HCT116 (cell line): ENCODE measurements at regions not wholly inside any gene's neighbourhood (a gene's known extent, or its start where the extent isn't known, plus 50 kb on each side); places are given as distances from the start of the nearest gene placed in this dataset.
A peak's percentile ranks its signal among the peaks of the same experiment; 100 is the strongest.

Experiments used
- ATAC-seq: fragments of 200-7000 bp; cut with Tn5 transposase; 2 replicates; pipeline ENCODE4 v1.9.1; 2020; ENCODE audit warnings: mild to moderate bottlenecking, moderate library complexity
- BruUV-seq: library from RNA; stranded (reverse); fragments of 400-500 nt; replicated peaks from 2 replicates; lab custom pipeline; 2021; lab: Mats Ljungman, UMichigan
- CTCF ChIA-PET: fragments of 300-600 bp; sonication (Branson Sonifier 250); formaldehyde crosslinking; loops from one replicate; lab custom pipeline; 2021; ENCODE audit warnings: antibody characterized with exemption; lab: Charles Lee
- POLR2A ChIA-PET: fragments of 300-600, 350-600 bp; sonication (Branson Sonifier 250); formaldehyde crosslinking; loops from one replicate; lab custom pipeline; 2021; ENCODE audit warnings: antibody characterized with exemption; lab: Charles Lee
- RAD21 ChIA-PET, 2 experiments: fragments of 300-600 bp; sonication (Branson Sonifier 250); formaldehyde crosslinking; loops; one replicate each; lab custom pipeline; 2023; ENCODE audit warnings: low total read pairs in 2 of 2; ENCODE audit not compliant: uncharacterized antibody in 2 of 2, unreplicated experiment in 2 of 2, low non-redundant PET in 1 of 2; lab: Charles Lee
- DNase-seq: peaks from one replicate; pipeline ENCODE4 v3.0.0-alpha.2; 2010; ENCODE audit warnings: low read depth, low spot score
- H2AFZ ChIP-seq: fragments of 200-600 bp; shearing (Covaris generic), sonication (generic); 2 replicates; pipeline ENCODE4 v1.6.1; 2017; ENCODE audit warnings: low read depth, mixed run types, mixed read lengths, antibody characterized with exemption, low read length; ENCODE audit not compliant: poor library complexity, severe bottlenecking
- H3K27ac ChIP-seq: 2 replicates; pipeline ENCODE4 v1.5.1; 2012; ENCODE audit warnings: low read depth, low read length
- H3K27me3 ChIP-seq: fragments of 200-600 bp; sonication (generic); 2 replicates; pipeline ENCODE4 v1.6.1; 2016; ENCODE audit warnings: mixed run types, low read length, mixed read lengths; ENCODE audit not compliant: insufficient read depth
- H3K36me3 ChIP-seq, 2 experiments: fragments of 200-500 bp in 1 of 2; fragments of 200-600 bp in 1 of 2; sonication (Bioruptor generic) in 1 of 2; sonication (generic) in 1 of 2; 2 replicates each; pipeline versions ENCODE4 v1.5.1 to v1.6.1; 2014 to 2016; ENCODE audit warnings: low read length in 2 of 2, inconsistent platforms in 1 of 2, mixed read lengths in 1 of 2, mixed run types in 1 of 2; ENCODE audit not compliant: insufficient read depth in 2 of 2, control insufficient read depth in 1 of 2
- H3K4me1 ChIP-seq, 2 experiments: fragments of 200-600 bp in 1 of 2; sonication (generic) in 1 of 2; 2 replicates each; pipeline versions ENCODE4 v1.5.1 to v1.6.1; 2012 to 2017; ENCODE audit warnings: low read length in 2 of 2, inconsistent platforms in 1 of 2, mild to moderate bottlenecking in 1 of 2, mixed read lengths in 1 of 2, mixed run types in 1 of 2, moderate library complexity in 1 of 2; ENCODE audit not compliant: insufficient read depth in 2 of 2, control insufficient read depth in 1 of 2
- H3K4me2 ChIP-seq: fragments of 200-600 bp; sonication (generic); 2 replicates; pipeline ENCODE4 v1.6.1; 2017; ENCODE audit warnings: mixed run types, low read length, mixed read lengths
- H3K4me3 ChIP-seq, 2 experiments: fragments of 200-600 bp in 1 of 2; sonication (generic) in 1 of 2; replicated peaks in 1 of 2; 2 replicates each; pipeline ENCODE4 v1.5.1; 2011 to 2016; ENCODE audit warnings: low read length in 2 of 2, control low read depth in 1 of 2, low read depth in 1 of 2, mild to moderate bottlenecking in 1 of 2, mixed read lengths in 1 of 2, mixed run types in 1 of 2
- H3K79me2 ChIP-seq: fragments of 200-600 bp; sonication (generic); 2 replicates; pipeline ENCODE4 v1.6.1; 2017; ENCODE audit warnings: mild to moderate bottlenecking, mixed run types, low read length, moderate library complexity, mixed read lengths; ENCODE audit not compliant: insufficient read depth
- H3K9ac ChIP-seq: fragments of 200-600 bp; sonication (generic); 2 replicates; pipeline ENCODE4 v1.6.1; 2016; ENCODE audit warnings: low read length, mixed read lengths
- H3K9me2 ChIP-seq: fragments of 200-600 bp; sonication (generic), shearing (Covaris generic); 2 replicates; pipeline ENCODE4 v1.6.1; 2017; ENCODE audit warnings: mixed run types, mild to moderate bottlenecking, moderate library complexity; ENCODE audit not compliant: insufficient read depth
- H3K9me3 ChIP-seq, 2 experiments: fragments of 200-500 bp in 1 of 2; fragments of 200-600 bp in 1 of 2; sonication (Bioruptor generic) in 1 of 2; sonication (generic) in 1 of 2; 2 replicates each; pipeline ENCODE4 v1.6.1; 2014 to 2017; ENCODE audit warnings: low read length in 2 of 2, mixed read lengths in 2 of 2, inconsistent platforms in 1 of 2, low read depth in 1 of 2, mild to moderate bottlenecking in 1 of 2, mixed run types in 1 of 2, moderate library complexity in 1 of 2; ENCODE audit not compliant: control insufficient read depth in 1 of 2, insufficient read depth in 1 of 2
- H4K20me1 ChIP-seq: fragments of 200-600 bp; sonication (generic), shearing (Covaris generic); 2 replicates; pipeline ENCODE4 v1.6.1; 2017; ENCODE audit warnings: mixed run types, mild to moderate bottlenecking, moderate library complexity; ENCODE audit not compliant: insufficient read depth
- CBX3 ChIP-seq: IDR thresholded peaks from 2 replicates; pipeline ENCODE4 v1.6.1; 2012; ENCODE audit warnings: low read depth
- CTCF ChIP-seq, 3 experiments: fragments of 200-600 bp in 1 of 3; sonication (generic) in 1 of 3; IDR thresholded peaks in 2 of 3; conservative IDR thresholded peaks in 1 of 3; 2 replicates each; pipeline ENCODE4 v1.5.1; 2012 to 2017; ENCODE audit warnings: low read depth in 2 of 3, low read length in 2 of 3, antibody characterized with exemption in 1 of 3, borderline replicate concordance in 1 of 3, control low read depth in 1 of 3, mild to moderate bottlenecking in 1 of 3, mixed read lengths in 1 of 3, mixed run types in 1 of 3, moderate library complexity in 1 of 3; ENCODE audit not compliant: insufficient read depth in 1 of 3
- FOSL1 ChIP-seq: IDR thresholded peaks from 2 replicates; pipeline ENCODE4 v1.6.1; 2012; ENCODE audit warnings: low read depth
- JUND ChIP-seq: IDR thresholded peaks from 2 replicates; pipeline ENCODE4 v1.6.1; 2012
- POLR2A ChIP-seq: IDR thresholded peaks from 2 replicates; pipeline ENCODE4 v1.7.0; 2011; ENCODE audit warnings: borderline replicate concordance; ENCODE audit not compliant: insufficient read depth, insufficient read length; ENCODE audit errors: extremely low read depth
- POLR2AphosphoS5 ChIP-seq: IDR thresholded peaks from 2 replicates; pipeline ENCODE4 v1.6.1; 2011; ENCODE audit warnings: mild to moderate bottlenecking, low read depth, low read length, moderate library complexity
- RAD21 ChIP-seq: IDR thresholded peaks from 2 replicates; pipeline ENCODE4 v1.6.1; 2012; ENCODE audit warnings: low read depth, mild to moderate bottlenecking
- SP1 ChIP-seq: IDR thresholded peaks from 2 replicates; pipeline ENCODE4 v1.6.1; 2012; ENCODE audit warnings: low read depth
- SRF ChIP-seq: IDR thresholded peaks from 2 replicates; pipeline ENCODE4 v1.6.1; 2012; ENCODE audit warnings: low read depth
- TCF7L2 ChIP-seq: IDR thresholded peaks from 2 replicates; pipeline ENCODE4 v1.7.0; 2011; ENCODE audit warnings: borderline replicate concordance, inconsistent platforms; ENCODE audit not compliant: insufficient read depth, insufficient read length; ENCODE audit errors: extremely low read depth
- ZNF274 ChIP-seq: fragments of 200-500 bp; sonication (Bioruptor generic); IDR thresholded peaks from 2 replicates; pipeline ENCODE4 v1.6.1; 2014; ENCODE audit warnings: mild to moderate bottlenecking, low read depth, low read length, inconsistent platforms
- intact Hi-C: fragments of 100-400 bp; cut with micrococcal nuclease; formaldehyde crosslinking; loops from 2 replicates; pipeline ENCODE4 v1.10.0; 2022

GRCh38 chr7:80372415-80372814, 139.4 kb downstream of the GNAT3 start:
- Histone ChIP-seq H3K9ac (no peak overlapping the region), H3K4me2 (no peak overlapping the region), H3K4me1 (no peaks in the 10 kb centered on the region; a peak in 1 of 4 replicates), H3K79me2 (no peaks in the 10 kb centered on the region), H3K9me3 (no peaks in the 10 kb centered on the region), H3K36me3 (no peaks in the 10 kb centered on the region), H3K4me3 (no peak overlapping the region), H2AFZ (peak overlapping the region; percentile 13), H3K27ac (no peak overlapping the region), H3K9me2 (no peaks in the 10 kb centered on the region)
- ChIA-PET POLR2A (no interaction called here), RAD21 (no interaction called here), CTCF (no interaction called here)
- no peak for DNase-seq
- no peak for ATAC-seq
- intact Hi-C loops, result no loop called here
- BruUV-seq, result no TSS peak
- TF ChIP-seq TCF7L2, result no peak
- TF ChIP-seq POLR2AphosphoS5, result no peak
- TF ChIP-seq JUND, result no peak
- no peak for TF ChIP-seq RAD21
- TF ChIP-seq POLR2A, result no peak
- TF ChIP-seq SRF, result no peak
- no peak for TF ChIP-seq FOSL1
- TF ChIP-seq ZNF274, result no peak
- no peak for TF ChIP-seq SP1
- no peak for TF ChIP-seq CTCF (IDR thresholded peaks at IDR 0.05 in 2 of 3, conservative IDR thresholded peaks at IDR 0.05 in 1 of 3; ENCODE audit: borderline replicate concordance in 1 of 3, insufficient read depth in 1 of 3, low read depth in 2 of 3, low read length in 2 of 3)
- no peak for TF ChIP-seq CBX3
- TF ChIP-seq, all 23 proteins: peak for 0
- Histone ChIP-seq H4K20me1 (no peaks in the 10 kb centered on the region), H3K27me3 (no peaks in the 10 kb centered on the region)
